LNCAP (cell line): ENCODE measurements at regions not wholly inside any gene's neighbourhood (a gene's known extent, or its start where the extent isn't known, plus 50 kb on each side); places are given as distances from the start of the nearest gene placed in this dataset.

Experiments
- CTCF ChIP-seq: fragments of 450-650 bp; IDR thresholded peaks from 2 replicates; pipeline ENCODE4 v1.5.1; 2017; ENCODE audit warnings: mild to moderate bottlenecking

GRCh38 chr15:87667643-87668042, 588.9 kb downstream of the NTRK3 start:
- TF ChIP-seq CTCF = no peak

GRCh38 chr15:87662575-87662974, 594.0 kb downstream of the NTRK3 start:
- no peak for TF ChIP-seq CTCF

- TF ChIP-seq CTCF = no peak
These were observed 594.8 kb downstream of the NTRK3 start for GRCh38 chr15:87661454-87662355.

- TF ChIP-seq CTCF = no peak
These were observed 596.0 kb downstream of the NTRK3 start for GRCh38 chr15:87660251-87661129.

GRCh38 chr15:87656372-87656771, 600.2 kb downstream of the NTRK3 start:
- no peak for TF ChIP-seq CTCF

GRCh38 chr15:87653646-87654045, 602.9 kb downstream of the NTRK3 start:
- TF ChIP-seq CTCF = no peak

- no peak for TF ChIP-seq CTCF
These were observed 607.4 kb downstream of the NTRK3 start for GRCh38 chr15:87649175-87649574.
